ENCODE measurements at regions not wholly inside any gene's neighbourhood (a gene's known extent, or its start where the extent isn't known, plus 50 kb on each side); places are given as distances from the start of the nearest gene placed in this dataset.

- no peak for DNase-seq (ENCODE audit: low read depth in 2 of 2)
- Histone ChIP-seq H3K4me1 (ENCODE audit: control insufficient read depth, extremely low read depth, insufficient read depth, low read length) (peaks cover 3% of the 10 kb centered on the region), H3K4me3 (replicated peaks in 1 of 4; ENCODE audit: control extremely low read depth in 1 of 4, insufficient read depth in 1 of 4, low read depth in 3 of 4, low read length in 4 of 4) (no peak overlapping the region), H3K27ac (ENCODE audit: insufficient read depth, low read length) (no peak overlapping the region), H3K27me3 (ENCODE audit: control insufficient read depth, insufficient read depth, low read length) (no peaks in the 10 kb centered on the region), H3K9me3 (ENCODE audit: control insufficient read depth, insufficient read depth, low read depth, low read length) (no peaks in the 10 kb centered on the region), H3K9ac (ENCODE audit: insufficient read depth, low read length) (no peak overlapping the region), H3K4me2 (ENCODE audit: extremely low read depth, insufficient read depth, low read length) (no peak overlapping the region), H3K36me3 (ENCODE audit: control insufficient read depth, insufficient read depth, low read length) (no peaks in the 10 kb centered on the region), H2AFZ (ENCODE audit: low read length) (no peak overlapping the region), H3K79me2 (ENCODE audit: control insufficient read depth, insufficient read depth, low read length) (no peaks in the 10 kb centered on the region), H4K20me1 (ENCODE audit: control insufficient read depth, extremely low read depth, insufficient read depth, low read length) (no peaks in the 10 kb centered on the region)
- TF ChIP-seq EZH2 (IDR thresholded peaks at IDR 0.05; ENCODE audit: low read length, missing control alignments): no peak
- no peak for TF ChIP-seq CTCF (conservative IDR thresholded peaks at IDR 0.05 in 1 of 2, IDR thresholded peaks at IDR 0.05 in 1 of 2; ENCODE audit: low read depth in 1 of 2, low read length in 2 of 2)
Measured at GRCh38 chr15:62969442-62970089, 73.0 kb upstream of the TPM1 start.

GRCh38 chr15:62972814-62973213 lies 69.7 kb upstream of the TPM1 start:
- no peaks in the 10 kb centered on the region for H3K79me2 ChIP-seq (ENCODE audit: control insufficient read depth, insufficient read depth, low read length)
- H3K9ac ChIP-seq (ENCODE audit: insufficient read depth, low read length): no peak overlapping the region
- peaks cover 8% of the 10 kb centered on the region for H3K4me1 ChIP-seq (ENCODE audit: control insufficient read depth, extremely low read depth, insufficient read depth, low read length)
- no peaks in the 10 kb centered on the region for H3K36me3 ChIP-seq (ENCODE audit: control insufficient read depth, insufficient read depth, low read length)
- H2AFZ ChIP-seq (ENCODE audit: low read length): no peak overlapping the region
- no peak overlapping the region for H3K4me2 ChIP-seq (ENCODE audit: extremely low read depth, insufficient read depth, low read length)
- no peaks in the 10 kb centered on the region for H3K9me3 ChIP-seq (ENCODE audit: control insufficient read depth, insufficient read depth, low read depth, low read length)
- H3K27ac ChIP-seq (ENCODE audit: insufficient read depth, low read length): no peak overlapping the region
- no peak overlapping the region for H3K4me3 ChIP-seq (replicated peaks in 1 of 4; ENCODE audit: control extremely low read depth in 1 of 4, insufficient read depth in 1 of 4, low read depth in 3 of 4, low read length in 4 of 4)
- TF ChIP-seq CTCF (conservative IDR thresholded peaks at IDR 0.05 in 1 of 2, IDR thresholded peaks at IDR 0.05 in 1 of 2; ENCODE audit: low read depth in 1 of 2, low read length in 2 of 2) (no peak), EZH2 (IDR thresholded peaks at IDR 0.05; ENCODE audit: low read length, missing control alignments) (no peak)
- peak; percentile 71 to 76 for DNase-seq (ENCODE audit: low read depth in 2 of 2)
- H3K27me3 ChIP-seq (ENCODE audit: control insufficient read depth, insufficient read depth, low read length): no peaks in the 10 kb centered on the region
- no peaks in the 10 kb centered on the region for H4K20me1 ChIP-seq (ENCODE audit: control insufficient read depth, extremely low read depth, insufficient read depth, low read length)

- Histone ChIP-seq H2AFZ (ENCODE audit: low read length) (no peak overlapping the region), H3K27ac (ENCODE audit: insufficient read depth, low read length) (no peak overlapping the region), H3K36me3 (ENCODE audit: control insufficient read depth, insufficient read depth, low read length) (no peaks in the 10 kb centered on the region), H3K79me2 (ENCODE audit: control insufficient read depth, insufficient read depth, low read length) (no peaks in the 10 kb centered on the region), H3K4me3 (replicated peaks in 1 of 4; ENCODE audit: control extremely low read depth in 1 of 4, insufficient read depth in 1 of 4, low read depth in 3 of 4, low read length in 4 of 4) (no peak overlapping the region), H3K9me3 (ENCODE audit: control insufficient read depth, insufficient read depth, low read depth, low read length) (no peaks in the 10 kb centered on the region), H4K20me1 (ENCODE audit: control insufficient read depth, extremely low read depth, insufficient read depth, low read length) (no peaks in the 10 kb centered on the region), H3K9ac (ENCODE audit: insufficient read depth, low read length) (no peak overlapping the region), H3K4me1 (ENCODE audit: control insufficient read depth, extremely low read depth, insufficient read depth, low read length) (peaks cover 16% of the 10 kb centered on the region), H3K27me3 (ENCODE audit: control insufficient read depth, insufficient read depth, low read length) (no peaks in the 10 kb centered on the region), H3K4me2 (ENCODE audit: extremely low read depth, insufficient read depth, low read length) (no peak overlapping the region)
- DNase-seq (ENCODE audit: low read depth in 2 of 2): peak in 1 of 2 donors; percentile 42
- TF ChIP-seq EZH2 (IDR thresholded peaks at IDR 0.05; ENCODE audit: low read length, missing control alignments) (no peak), CTCF (conservative IDR thresholded peaks at IDR 0.05 in 1 of 2, IDR thresholded peaks at IDR 0.05 in 1 of 2; ENCODE audit: low read depth in 1 of 2, low read length in 2 of 2) (no peak)
Measured at GRCh38 chr15:62975515-62975914, 67.0 kb upstream of the TPM1 start.

Data from fibroblast of lung (primary cell).